ENCODE measurements at regions not wholly inside any gene's neighbourhood (a gene's known extent, or its start where the extent isn't known, plus 50 kb on each side); places are given as distances from the start of the nearest gene placed in this dataset.

DNA sequence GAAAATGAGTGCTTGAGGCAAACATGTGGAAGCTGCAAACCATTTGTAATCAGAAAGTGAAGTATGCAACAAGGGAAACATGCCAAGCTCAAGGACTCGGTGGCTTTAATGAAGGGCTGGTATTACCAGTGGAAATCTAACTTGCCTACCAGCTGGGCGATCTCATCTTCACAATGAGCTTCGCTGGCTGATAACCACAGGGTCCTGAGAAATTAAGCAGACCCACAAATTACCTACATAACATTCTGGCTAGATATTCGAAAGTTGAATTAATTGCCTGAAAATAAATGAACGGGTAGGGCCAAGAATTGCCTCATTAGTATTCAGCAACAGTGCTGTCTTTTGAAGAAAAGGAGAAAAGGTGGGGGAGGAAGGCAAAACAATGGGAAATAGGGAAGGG lies 439.4 kb downstream of the PDZRN4 start:
- H3K27ac Mint-ChIP-seq = no peak overlapping the region
- no peaks in the 10 kb centered on the region for H3K36me3 Mint-ChIP-seq
- CTCF ChIA-PET = no interaction called here
- H3K4me3 Mint-ChIP-seq = no peak overlapping the region
- no peaks in the 10 kb centered on the region for H3K27me3 Mint-ChIP-seq
- no peaks in the 10 kb centered on the region for H3K4me1 Mint-ChIP-seq
- ATAC-seq = no peak
- no peaks in the 10 kb centered on the region for H3K9me3 Mint-ChIP-seq (ENCODE audit: low read depth)
- no peak for DNase-seq

DNA sequence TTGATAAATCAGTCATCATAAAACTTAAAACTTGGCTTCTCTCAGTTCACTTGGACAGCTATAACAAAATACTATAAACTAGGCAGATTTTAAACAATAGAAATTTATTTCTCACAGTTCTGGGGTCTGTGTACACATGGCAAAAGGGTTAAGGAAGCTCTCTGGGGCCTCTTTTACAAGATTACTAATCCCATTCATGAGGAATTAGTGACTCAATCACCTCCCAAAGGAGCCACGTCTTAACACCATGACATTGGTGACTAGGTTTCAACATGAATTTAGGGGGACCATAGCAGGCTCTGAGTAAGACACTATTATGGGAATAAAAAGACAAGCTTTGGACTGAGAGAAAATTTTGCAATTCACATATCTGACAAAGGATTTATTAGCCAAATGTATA lies 436.5 kb downstream of the PDZRN4 start:
- CTCF ChIA-PET = no interaction called here
- H3K36me3 Mint-ChIP-seq = no peaks in the 10 kb centered on the region
- no peaks in the 10 kb centered on the region for H3K9me3 Mint-ChIP-seq (ENCODE audit: low read depth)
- no peaks in the 10 kb centered on the region for H3K27me3 Mint-ChIP-seq
- DNase-seq = no peak
- ATAC-seq = no peak
- no peak overlapping the region for H3K27ac Mint-ChIP-seq
- no peak overlapping the region for H3K4me3 Mint-ChIP-seq
- H3K4me1 Mint-ChIP-seq = no peaks in the 10 kb centered on the region
